Tibial artery (tissue), 4 donors: ENCODE measurements at regions not wholly inside any gene's neighbourhood (a gene's known extent, or its start where the extent isn't known, plus 50 kb on each side); places are given as distances from the start of the nearest gene placed in this dataset.

Experiments used
- DNase-seq, 2 donors: peaks; one replicate each; pipeline ENCODE4 v3.0.0-alpha.2; 2019
- H3K27ac ChIP-seq, 2 donors: fragments of 200-600 bp; sonication (generic) in 1 of 2; 1 replicate in 1 of 2; 2 replicates in 1 of 2; pipeline ENCODE4 v1.5.1; 2018 to 2019; ENCODE audit warnings: mild to moderate bottlenecking in 1 of 2
- H3K27me3 ChIP-seq, 2 donors: fragments of 200-600 bp; sonication (generic) in 1 of 2; one replicate each; pipeline versions ENCODE4 v1.5.1 to v1.6.0; 2016 to 2019
- H3K36me3 ChIP-seq, 3 donors: fragments of 200-600 bp; sonication (generic) in 2 of 3; one replicate each; pipeline ENCODE4 v1.5.1; 2016 to 2019; ENCODE audit warnings: mild to moderate bottlenecking in 2 of 3
- H3K4me1 ChIP-seq, 4 donors: fragments of 200-600 bp; sonication (generic) in 2 of 4; 1 replicate in 3 of 4; 2 replicates in 1 of 4; pipeline ENCODE4 v1.5.1; 2016 to 2019
- H3K4me3 ChIP-seq, 2 donors: fragments of 200-600 bp; sonication (generic) in 1 of 2; 1 replicate in 1 of 2; 2 replicates in 1 of 2; pipeline ENCODE4 v1.5.1; 2018 to 2019; ENCODE audit warnings: mild to moderate bottlenecking in 2 of 2
- H3K9me3 ChIP-seq, 3 donors: fragments of 200-600 bp; sonication (generic) in 1 of 3; one replicate each; pipeline ENCODE4 v1.5.1; 2016 to 2019
- intact Hi-C: fragments of 100-400 bp; cut with DNase I; formaldehyde crosslinking; loops from one replicate; pipeline ENCODE4 v1.15.0; 2023; ENCODE audit warnings: low total_unique reads
- TF ChIP-seq, protein P1 (sequence below), 2 experiments: fragments of 200-600 bp in 1 of 2; fragments of 450-650 bp in 1 of 2; IDR thresholded peaks; one replicate each; pipeline ENCODE4 v1.5.1; 2017 to 2019; ENCODE audit warnings: antibody characterized with exemption in 2 of 2, mild to moderate bottlenecking in 1 of 2, moderate library complexity in 1 of 2

DNA sequence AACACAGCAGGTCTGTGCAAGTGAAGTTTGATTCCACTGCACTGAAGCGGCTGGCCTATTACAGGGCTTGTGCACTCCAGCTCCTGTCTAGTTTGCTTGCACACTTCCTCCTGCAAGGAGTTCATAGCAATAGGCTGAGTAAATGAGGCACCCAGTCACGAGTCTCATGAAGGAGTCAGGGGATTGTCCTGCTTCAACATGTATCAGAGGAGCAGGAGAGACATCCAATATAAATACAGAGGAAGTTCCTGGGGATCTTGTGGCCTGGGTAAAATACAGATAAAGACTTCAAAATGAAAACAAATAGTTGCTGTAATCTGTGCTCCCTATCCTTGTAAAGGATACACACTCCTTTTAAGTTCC, 259.9 kb downstream of the SLITRK1 start:
- Histone ChIP-seq H3K4me3 (no peak overlapping the region), H3K36me3 (no peaks in the 10 kb centered on the region), H3K27ac (no peak overlapping the region), H3K9me3 (no peaks in the 10 kb centered on the region), H3K27me3 (no peaks in the 10 kb centered on the region), H3K4me1 (peaks cover 0 to 14% (median 0%) of the 10 kb centered on the region in 4 donors)
- intact Hi-C loops, result no loop called here
- TF ChIP-seq, protein P1, sequence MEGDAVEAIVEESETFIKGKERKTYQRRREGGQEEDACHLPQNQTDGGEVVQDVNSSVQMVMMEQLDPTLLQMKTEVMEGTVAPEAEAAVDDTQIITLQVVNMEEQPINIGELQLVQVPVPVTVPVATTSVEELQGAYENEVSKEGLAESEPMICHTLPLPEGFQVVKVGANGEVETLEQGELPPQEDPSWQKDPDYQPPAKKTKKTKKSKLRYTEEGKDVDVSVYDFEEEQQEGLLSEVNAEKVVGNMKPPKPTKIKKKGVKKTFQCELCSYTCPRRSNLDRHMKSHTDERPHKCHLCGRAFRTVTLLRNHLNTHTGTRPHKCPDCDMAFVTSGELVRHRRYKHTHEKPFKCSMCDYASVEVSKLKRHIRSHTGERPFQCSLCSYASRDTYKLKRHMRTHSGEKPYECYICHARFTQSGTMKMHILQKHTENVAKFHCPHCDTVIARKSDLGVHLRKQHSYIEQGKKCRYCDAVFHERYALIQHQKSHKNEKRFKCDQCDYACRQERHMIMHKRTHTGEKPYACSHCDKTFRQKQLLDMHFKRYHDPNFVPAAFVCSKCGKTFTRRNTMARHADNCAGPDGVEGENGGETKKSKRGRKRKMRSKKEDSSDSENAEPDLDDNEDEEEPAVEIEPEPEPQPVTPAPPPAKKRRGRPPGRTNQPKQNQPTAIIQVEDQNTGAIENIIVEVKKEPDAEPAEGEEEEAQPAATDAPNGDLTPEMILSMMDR (IDR thresholded peaks at IDR 0.05), result no peak
- no peak for DNase-seq

DNA sequence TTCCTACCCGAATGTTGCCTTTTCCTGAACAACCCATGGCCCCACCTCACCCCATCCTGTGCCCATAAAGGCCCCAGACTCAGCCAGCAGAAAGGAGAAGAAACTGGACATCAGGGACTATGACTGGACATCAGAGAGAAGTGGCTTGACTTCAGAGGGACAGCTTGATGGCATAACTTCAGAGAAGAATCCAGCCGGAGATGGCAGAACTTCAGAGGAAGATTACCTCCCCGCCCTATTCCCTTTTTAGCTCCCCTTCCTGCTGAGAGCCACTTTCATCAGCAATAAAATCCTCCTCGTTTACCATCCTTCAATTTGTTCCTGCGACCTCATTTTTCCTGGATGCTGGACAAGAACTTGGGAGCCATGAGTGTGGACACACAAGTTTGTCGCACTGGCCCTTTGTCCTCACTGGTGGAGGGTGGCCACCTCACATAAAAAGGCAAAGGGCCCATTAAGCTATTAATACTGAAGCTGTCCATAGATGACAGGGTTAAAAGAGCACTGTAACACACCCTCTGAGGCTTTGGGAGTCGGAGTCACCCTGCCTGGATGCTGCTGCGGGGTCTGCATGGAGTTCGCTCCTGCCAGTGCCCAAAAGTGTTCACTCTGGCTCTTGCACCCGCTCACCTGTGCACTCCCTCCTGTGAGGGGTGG, 260.4 kb downstream of the SLITRK1 start:
- no peak for DNase-seq
- intact Hi-C loops, result no loop called here
- Histone ChIP-seq H3K27ac (no peak overlapping the region), H3K4me1 (peaks cover 0 to 14% (median 0%) of the 10 kb centered on the region in 4 donors), H3K4me3 (no peak overlapping the region), H3K9me3 (no peaks in the 10 kb centered on the region), H3K27me3 (no peaks in the 10 kb centered on the region), H3K36me3 (no peaks in the 10 kb centered on the region)
- TF ChIP-seq, protein P1 (IDR thresholded peaks at IDR 0.05), result no peak

DNA sequence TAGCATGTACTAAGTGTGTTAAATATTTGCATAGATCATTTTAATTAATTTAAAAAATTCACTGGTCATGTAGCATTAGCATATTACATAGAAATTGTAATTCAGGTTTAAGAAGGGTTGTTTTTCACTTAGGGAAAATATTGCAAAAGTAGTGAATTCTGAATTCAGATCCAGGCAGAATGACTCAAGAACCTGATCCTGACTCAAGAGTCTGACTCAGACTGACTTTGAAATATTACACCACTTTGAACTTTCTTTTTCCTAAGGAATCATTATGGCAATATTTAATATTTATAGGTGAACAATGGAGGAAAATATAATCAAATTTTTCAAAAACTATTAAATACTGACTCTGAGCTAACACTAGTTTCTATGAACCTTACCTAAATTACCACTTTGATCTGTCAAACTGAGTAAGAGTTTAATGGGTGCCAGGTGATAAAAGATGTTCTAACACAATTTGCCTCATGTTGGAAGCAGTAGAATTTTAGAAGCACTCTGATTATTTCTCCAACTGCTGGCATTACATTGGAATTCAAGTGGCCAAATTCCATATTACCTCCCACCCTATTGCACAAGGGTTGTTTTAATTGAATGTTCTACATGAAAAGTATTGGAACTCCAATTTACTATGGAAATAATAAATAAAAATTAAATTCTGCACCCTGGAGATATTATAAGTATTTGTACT, 261.6 kb downstream of the SLITRK1 start:
- intact Hi-C loops, result no loop called here
- no peak overlapping the region for H3K27ac ChIP-seq
- no peaks in the 10 kb centered on the region for H3K9me3 ChIP-seq
- H3K4me3 ChIP-seq, result no peak overlapping the region
- peaks cover 0 to 14% (median 0%) of the 10 kb centered on the region in 4 donors for H3K4me1 ChIP-seq
- H3K36me3 ChIP-seq, result no peaks in the 10 kb centered on the region
- H3K27me3 ChIP-seq, result no peaks in the 10 kb centered on the region
- TF ChIP-seq, protein P1 (IDR thresholded peaks at IDR 0.05), result no peak
- no peak for DNase-seq

DNA sequence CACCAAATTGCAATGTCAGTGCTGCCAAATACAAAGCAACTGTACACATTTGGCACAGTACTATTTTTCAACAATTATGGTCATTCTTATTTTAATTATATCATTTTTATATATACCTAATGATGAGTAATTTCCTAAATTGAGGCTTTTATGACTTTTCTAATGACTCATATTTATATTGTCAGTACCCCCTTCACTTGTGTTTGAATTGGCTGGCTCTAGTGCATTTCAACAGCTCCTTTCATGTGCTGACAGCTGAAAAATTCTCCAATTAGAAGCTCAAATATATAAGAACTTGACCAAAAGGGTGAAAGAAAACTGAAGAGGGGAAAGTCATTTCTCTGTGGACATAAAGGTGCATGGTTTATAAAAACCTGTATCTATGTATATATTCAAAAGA, 263.3 kb downstream of the SLITRK1 start:
- H3K4me3 ChIP-seq, result no peak overlapping the region
- H3K27me3 ChIP-seq, result no peaks in the 10 kb centered on the region
- TF ChIP-seq, protein P1 (IDR thresholded peaks at IDR 0.05), result no peak
- H3K27ac ChIP-seq, result no peak overlapping the region
- H3K9me3 ChIP-seq, result no peaks in the 10 kb centered on the region
- intact Hi-C loops, result no loop called here
- peaks cover 0 to 14% (median 0%) of the 10 kb centered on the region in 4 donors for H3K4me1 ChIP-seq
- no peaks in the 10 kb centered on the region for H3K36me3 ChIP-seq
- DNase-seq, result no peak

DNA sequence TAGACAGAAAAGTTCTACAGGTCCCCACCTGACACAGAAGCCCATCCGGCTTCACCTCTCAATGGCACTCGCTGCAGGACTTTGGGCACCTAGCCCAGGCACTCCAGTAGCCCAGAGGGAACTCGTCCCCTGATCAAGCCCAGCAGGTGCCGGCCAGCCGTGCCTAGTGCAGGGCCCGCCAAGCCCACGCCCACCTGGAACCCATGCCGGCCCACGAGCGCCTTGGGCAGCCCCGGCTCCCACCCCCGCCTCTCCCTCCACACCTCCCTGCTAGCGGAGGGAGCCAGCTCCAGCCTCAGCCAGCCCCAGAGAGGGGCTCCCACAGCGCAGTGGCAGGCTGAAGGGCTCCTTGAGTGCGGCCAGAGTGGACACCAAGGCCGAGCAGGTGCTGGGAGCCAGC, 268.8 kb downstream of the SLITRK1 start:
- no peaks in the 10 kb centered on the region for H3K27me3 ChIP-seq
- TF ChIP-seq, protein P1 (IDR thresholded peaks at IDR 0.05), result no peak
- DNase-seq, result no peak

More for the DNA sequence above, 268.8 kb downstream of the SLITRK1 start:
- no peaks in the 10 kb centered on the region for H3K4me1 ChIP-seq
- H3K4me3 ChIP-seq, result no peak overlapping the region
- no peaks in the 10 kb centered on the region for H3K36me3 ChIP-seq
- H3K27ac ChIP-seq, result no peak overlapping the region
- intact Hi-C loops, result no loop called here
- H3K9me3 ChIP-seq, result no peaks in the 10 kb centered on the region
